H1 (cell line): ENCODE measurements at regions not wholly inside any gene's neighbourhood (a gene's known extent, or its start where the extent isn't known, plus 50 kb on each side); places are given as distances from the start of the nearest gene placed in this dataset.

Experiments used
- CTCF ChIA-PET: fragments of 300-600 bp; sonication (Branson Sonifier 250); formaldehyde crosslinking; loops from one replicate; lab custom pipeline; 2021; ENCODE audit not compliant: partially characterized antibody; lab: Charles Lee
- POLR2A ChIA-PET: fragments of 300-600 bp; sonication (Branson Sonifier 250); formaldehyde crosslinking; loops from one replicate; lab custom pipeline; 2021; ENCODE audit warnings: inconsistent platforms; ENCODE audit not compliant: partially characterized antibody; lab: Charles Lee
- DNase-seq, 2 experiments: peaks; one replicate each; pipeline versions ENCODE4 v3.0.0 to v3.0.0-alpha.2; 2010 to 2022; ENCODE audit warnings: low spot score in 2 of 2, low read depth in 1 of 2, mixed read lengths in 1 of 2
- FAIRE-seq: peaks from 2 replicates; lab custom pipeline; 2011; peaks lifted over from hg19 to GRCh38; lab: Jason Lieb, UNC
- H2AFZ ChIP-seq: 2 replicates; pipeline ENCODE4 v1.8.1; 2012; ENCODE audit warnings: low read length, inconsistent platforms
- H2AK5ac ChIP-seq: 2 replicates; pipeline ENCODE4 v1.6.1; 2013; ENCODE audit warnings: low read depth, low read length
- H2BK120ac ChIP-seq: replicated peaks from 2 replicates; pipeline ENCODE3; 2013; ENCODE audit warnings: low read depth, low read length, inconsistent platforms
- H2BK12ac ChIP-seq: 2 replicates; pipeline ENCODE4 v1.6.1; 2013; ENCODE audit warnings: low read depth, low read length
- H2BK15ac ChIP-seq: 2 replicates; pipeline ENCODE4 v1.6.1; 2013; ENCODE audit warnings: low read length
- H2BK20ac ChIP-seq: 2 replicates; pipeline ENCODE4 v1.6.1; 2013; ENCODE audit warnings: low read length
- H2BK5ac ChIP-seq: 2 replicates; pipeline ENCODE4 v1.6.1; 2013; ENCODE audit warnings: low read depth, low read length
- H3K14ac ChIP-seq: 2 replicates; pipeline ENCODE4 v1.6.1; 2013; ENCODE audit warnings: inconsistent platforms; ENCODE audit not compliant: insufficient read length
- H3K18ac ChIP-seq: 2 replicates; pipeline ENCODE4 v1.6.1; 2013; ENCODE audit warnings: low read length; ENCODE audit errors: extremely low read depth
- H3K23ac ChIP-seq: 2 replicates; pipeline ENCODE4 v1.6.1; 2013; ENCODE audit warnings: inconsistent platforms; ENCODE audit not compliant: insufficient read length
- H3K23me2 ChIP-seq: 2 replicates; pipeline ENCODE4 v1.6.1; 2013; ENCODE audit warnings: low read depth, low read length
- H3K27ac ChIP-seq: 2 replicates; pipeline ENCODE4 v1.6.1; 2011; ENCODE audit warnings: low read depth, low read length, inconsistent platforms
- H3K27me3 ChIP-seq, 4 experiments: replicated peaks in 1 of 4; 1 replicate in 1 of 4; 2 replicates in 3 of 4; pipeline versions ENCODE4 v1.6.1 to v1.8.1; 2011 to 2013; ENCODE audit warnings: low read length in 3 of 4, mild to moderate bottlenecking in 3 of 4, inconsistent platforms in 2 of 4, mixed read lengths in 2 of 4, moderate library complexity in 1 of 4; ENCODE audit not compliant: control insufficient read depth in 3 of 4, insufficient read depth in 3 of 4; ENCODE audit errors: extremely low read depth in 1 of 4
- H3K36me3 ChIP-seq, 4 experiments: 2 replicates each; pipeline versions ENCODE4 v1.6.1 to v1.8.1; 2011 to 2013; ENCODE audit warnings: mild to moderate bottlenecking in 4 of 4, low read length in 3 of 4, moderate library complexity in 2 of 4, control low read depth in 1 of 4, inconsistent platforms in 1 of 4; ENCODE audit not compliant: insufficient read depth in 4 of 4, control insufficient read depth in 2 of 4
- H3K4ac ChIP-seq: replicated peaks from 2 replicates; pipeline ENCODE3; 2013; ENCODE audit warnings: low read length, low read depth, mixed read lengths, inconsistent platforms; ENCODE audit not compliant: insufficient read length
- H3K4me1 ChIP-seq, 4 experiments: replicated peaks in 1 of 4; 1 replicate in 1 of 4; 2 replicates in 3 of 4; pipeline versions ENCODE4 v1.6.1 to v1.8.1; 2011 to 2013; ENCODE audit warnings: low read length in 3 of 4, inconsistent platforms in 2 of 4, mixed read lengths in 1 of 4; ENCODE audit not compliant: insufficient read depth in 4 of 4, control insufficient read depth in 3 of 4
- H3K4me2 ChIP-seq, 2 experiments: 2 replicates each; pipeline versions ENCODE4 v1.6.1 to v1.8.1; 2011 to 2013; ENCODE audit warnings: low read depth in 2 of 2, low read length in 2 of 2, control low read depth in 1 of 2, inconsistent platforms in 1 of 2, mild to moderate bottlenecking in 1 of 2; ENCODE audit not compliant: insufficient read depth in 1 of 2
- H3K4me3 ChIP-seq, 4 experiments: fragments of 200-600, 300-600 bp in 1 of 4; sonication (generic), shearing (Covaris generic), sonication (Bioruptor Twin) in 1 of 4; 2 replicates each; pipeline versions ENCODE4 v1.5.1 to v1.8.1; 2011 to 2016; ENCODE audit warnings: low read length in 4 of 4, low read depth in 3 of 4, control low read depth in 2 of 4, inconsistent platforms in 2 of 4, mild to moderate bottlenecking in 2 of 4, mixed read lengths in 1 of 4, moderate library complexity in 1 of 4; ENCODE audit not compliant: insufficient read depth in 2 of 4; ENCODE audit errors: extremely low read depth in 1 of 4
- H3K56ac ChIP-seq: replicated peaks from 2 replicates; pipeline ENCODE3; 2013; ENCODE audit warnings: low read depth, mild to moderate bottlenecking, mixed read lengths, low read length, inconsistent platforms; ENCODE audit not compliant: insufficient read length
- H3K79me1 ChIP-seq: 2 replicates; pipeline ENCODE4 v1.6.1; 2013; ENCODE audit warnings: low read depth, low read length, control low read depth
- H3K79me2 ChIP-seq, 2 experiments: 2 replicates each; pipeline versions ENCODE4 v1.6.1 to v1.8.1; 2012 to 2013; ENCODE audit warnings: low read length in 2 of 2, mild to moderate bottlenecking in 2 of 2, inconsistent platforms in 1 of 2; ENCODE audit not compliant: insufficient read depth in 2 of 2, control insufficient read depth in 1 of 2
- H3K9ac ChIP-seq, 4 experiments: replicated peaks in 1 of 4; 1 replicate in 1 of 4; 2 replicates in 3 of 4; pipeline versions ENCODE4 v1.6.1 to v1.8.1; 2011 to 2013; ENCODE audit warnings: low read depth in 3 of 4, low read length in 3 of 4, control low read depth in 2 of 4, mild to moderate bottlenecking in 2 of 4, moderate library complexity in 2 of 4, inconsistent platforms in 1 of 4; ENCODE audit errors: extremely low read depth in 1 of 4
- H3K9me3 ChIP-seq, 2 experiments: 2 replicates each; pipeline versions ENCODE4 v1.6.1 to v1.8.1; 2012 to 2013; ENCODE audit warnings: mild to moderate bottlenecking in 2 of 2, moderate library complexity in 2 of 2, control low read depth in 1 of 2, inconsistent platforms in 1 of 2, low read depth in 1 of 2, low read length in 1 of 2, mixed read lengths in 1 of 2; ENCODE audit not compliant: insufficient read depth in 2 of 2
- H4K20me1 ChIP-seq, 2 experiments: replicated peaks in 1 of 2; 2 replicates each; pipeline versions ENCODE3 to v1.8.1; 2011 to 2013; ENCODE audit warnings: inconsistent platforms in 2 of 2, low read length in 2 of 2, mild to moderate bottlenecking in 1 of 2; ENCODE audit not compliant: insufficient read depth in 2 of 2, control insufficient read depth in 1 of 2
- H4K5ac ChIP-seq: 2 replicates; pipeline ENCODE4 v1.6.1; 2013; ENCODE audit warnings: low read length, low read depth, mixed read lengths, inconsistent platforms; ENCODE audit not compliant: insufficient read length
- H4K8ac ChIP-seq: 2 replicates; pipeline ENCODE4 v1.8.0; 2013; ENCODE audit warnings: mild to moderate bottlenecking, moderate library complexity, low read length, inconsistent platforms; ENCODE audit not compliant: insufficient read depth; ENCODE audit errors: extremely low read depth
- H4K91ac ChIP-seq: replicated peaks from 2 replicates; pipeline ENCODE3; 2013; ENCODE audit warnings: low read length, mixed read lengths, inconsistent platforms; ENCODE audit not compliant: insufficient read length
- ASH2L ChIP-seq: fragments of 200-600, 300-600 bp; sonication (generic); IDR thresholded peaks from one replicate; pipeline ENCODE4 v1.7.1; 2017; ENCODE audit warnings: low read length
- ATF2 ChIP-seq: IDR thresholded peaks from 2 replicates; pipeline ENCODE4 v1.6.1; 2012; ENCODE audit warnings: low read length, inconsistent platforms
- BRCA1 ChIP-seq: IDR thresholded peaks from 2 replicates; pipeline ENCODE4 v1.6.1; 2012; ENCODE audit warnings: low read depth, low read length, improper control_type of control experiment
- CHD2 ChIP-seq: IDR thresholded peaks from 2 replicates; pipeline ENCODE4 v1.6.1; 2012; ENCODE audit warnings: low read length, improper control_type of control experiment
- HDAC6 ChIP-seq: IDR thresholded peaks from one replicate; pipeline ENCODE4 v1.7.1; 2012; ENCODE audit warnings: low read depth, mild to moderate bottlenecking, inconsistent platforms, low read length, moderate library complexity
- KDM1A ChIP-seq: fragments of 200-600, 300-600 bp; sonication (generic); IDR thresholded peaks from 2 replicates; pipeline ENCODE4 v1.7.1; 2016; ENCODE audit warnings: mild to moderate bottlenecking, low read length, borderline replicate concordance
- MAFK ChIP-seq: IDR thresholded peaks from 2 replicates; pipeline ENCODE4 v1.6.1; 2012; ENCODE audit warnings: low read depth, mild to moderate bottlenecking, improper control_type of control experiment, low read length
- RAD21 ChIP-seq, 2 experiments: IDR thresholded peaks in 1 of 2; conservative IDR thresholded peaks in 1 of 2; 2 replicates each; pipeline ENCODE4 v1.6.1; 2011; ENCODE audit warnings: low read depth in 2 of 2, low read length in 2 of 2, improper control_type of control experiment in 1 of 2, inconsistent platforms in 1 of 2, mild to moderate bottlenecking in 1 of 2, moderate library complexity in 1 of 2
- RXRA ChIP-seq: IDR thresholded peaks from 2 replicates; pipeline ENCODE4 v1.6.1; 2011; ENCODE audit warnings: low read depth, mild to moderate bottlenecking, low read length, moderate library complexity; ENCODE audit not compliant: insufficient read depth
- SAP30 ChIP-seq: fragments of 300-600 bp; sonication (generic); IDR thresholded peaks from 2 replicates; pipeline ENCODE4 v1.7.1; 2012; ENCODE audit warnings: low read length, moderate library complexity, mild to moderate bottlenecking, inconsistent platforms; ENCODE audit not compliant: insufficient read depth, insufficient replicate concordance
- SIN3A ChIP-seq, 2 experiments: IDR thresholded peaks in 1 of 2; conservative IDR thresholded peaks in 1 of 2; 2 replicates each; pipeline ENCODE4 v1.6.1; 2011 to 2012; ENCODE audit warnings: low read length in 2 of 2, improper control_type of control experiment in 1 of 2, low read depth in 1 of 2, mild to moderate bottlenecking in 1 of 2
- SP2 ChIP-seq: IDR thresholded peaks from 2 replicates; pipeline ENCODE4 v1.6.1; 2012; ENCODE audit warnings: mild to moderate bottlenecking, low read length, inconsistent platforms
- WGBS, 2 experiments: shearing (Covaris generic) in 1 of 2; methylation state at CpG; one replicate each; pipeline versions ENCODE4 v1.1.6 to v1.1.7; 2013 to 2015; ENCODE audit warnings: low lambda C conversion rate in 2 of 2, mixed read lengths in 2 of 2, inconsistent platforms in 1 of 2, low coverage in 1 of 2, missing lambda C conversion rate in 1 of 2; ENCODE audit not compliant: insufficient replicate concordance in 2 of 2, insufficient coverage in 1 of 2, insufficient read length in 1 of 2; ENCODE audit errors: extremely low coverage in 1 of 2, missing lambda C conversion rate in 1 of 2; 5-methylcytosine and 5-hydroxymethylcytosine counted together

GRCh38 chr10:4257939-4258465 lies 473.0 kb upstream of the KLF6 start:
- H2BK120ac ChIP-seq = no peak overlapping the region
- ChIA-PET CTCF (no interaction called here), POLR2A (no interaction called here)
- H2BK5ac ChIP-seq = no peak overlapping the region
- H3K79me1 ChIP-seq = no peaks in the 10 kb centered on the region
- H3K14ac ChIP-seq = no peak overlapping the region
- no peak overlapping the region for H3K4me2 ChIP-seq
- H3K4ac ChIP-seq = no peak overlapping the region
- no peak overlapping the region for H3K56ac ChIP-seq
- H2AK5ac ChIP-seq = no peak overlapping the region
- H3K23ac ChIP-seq = no peak overlapping the region
- H4K20me1 ChIP-seq = no peaks in the 10 kb centered on the region
- no peak overlapping the region for H4K5ac ChIP-seq
- H3K9me3 ChIP-seq = no peaks in the 10 kb centered on the region; a peak in 1 of 4 replicates
- H3K18ac ChIP-seq = no peak overlapping the region
- peak overlapping the region; percentile 27; the same call in 1 of the 2 replicates for H2BK12ac ChIP-seq
- H3K79me2 ChIP-seq = no peaks in the 10 kb centered on the region
- H3K27ac ChIP-seq = no peak overlapping the region
- H3K36me3 ChIP-seq = no peaks in the 10 kb centered on the region
- no peak overlapping the region for H3K4me3 ChIP-seq
- H4K91ac ChIP-seq = peak overlapping the region; percentile 11
- no peaks in the 10 kb centered on the region for H3K23me2 ChIP-seq
- FAIRE-seq (no peak), DNase-seq (no peak)
- 91% methylated on average over 14 of the region's 14 CpGs; no CpG with 5 or more reads in 1 of the 2 experiments for WGBS, 2 experiments
- H3K27me3 ChIP-seq = no peaks in the 10 kb centered on the region
- H4K8ac ChIP-seq = peak overlapping the region; percentile 45; the same call in 1 of the 2 replicates
- no peaks in the 10 kb centered on the region for H3K4me1 ChIP-seq
- H2BK15ac ChIP-seq = no peak overlapping the region
- peak overlapping the region; percentile 48; the same call in 1 of the 2 replicates for H2AFZ ChIP-seq
- no peak overlapping the region for H2BK20ac ChIP-seq
- no peak overlapping the region for H3K9ac ChIP-seq
- no peak for TF ChIP-seq ATF2
- TF ChIP-seq ASH2L = no peak
- no peak for TF ChIP-seq CHD2
- TF ChIP-seq HDAC6 = no peak
- TF ChIP-seq SIN3A (conservative IDR thresholded peaks at IDR 0.05 in 1 of 2, IDR thresholded peaks at IDR 0.05 in 1 of 2; ENCODE audit: low read depth in 1 of 2, low read length in 2 of 2) = no peak
- TF ChIP-seq SP2 = no peak
- no peak for TF ChIP-seq MAFK
- TF ChIP-seq RAD21 (IDR thresholded peaks at IDR 0.05 in 1 of 2, conservative IDR thresholded peaks at IDR 0.05 in 1 of 2; ENCODE audit: low read depth in 2 of 2, low read length in 2 of 2) = no peak
- no peak for TF ChIP-seq SAP30
- no peak for TF ChIP-seq BRCA1
- TF ChIP-seq RXRA = no peak
- no peak for TF ChIP-seq KDM1A
